ENCODE measurements at regions not wholly inside any gene's neighbourhood (a gene's known extent, or its start where the extent isn't known, plus 50 kb on each side); places are given as distances from the start of the nearest gene placed in this dataset.

DNA sequence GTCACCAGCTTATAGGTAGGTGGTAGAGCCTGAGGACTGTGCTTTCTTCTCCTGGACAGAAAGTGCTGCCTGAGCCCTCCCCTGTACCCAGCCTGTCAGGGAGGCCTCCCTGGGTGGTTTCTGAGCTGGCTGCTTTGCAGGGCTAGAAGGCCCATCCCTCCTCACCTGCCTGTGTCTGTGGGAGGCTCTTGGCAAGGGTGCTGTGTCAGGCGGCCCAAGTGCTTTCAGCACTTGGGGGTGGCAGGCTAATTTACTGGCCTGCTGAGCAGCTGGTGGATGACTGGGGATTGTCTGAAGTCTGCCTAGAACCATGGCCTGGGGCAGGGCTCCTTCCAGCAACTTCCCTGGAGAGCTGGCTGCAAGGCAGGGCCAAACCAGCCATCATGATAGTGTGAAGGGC, 139.0 kb upstream of the NAV2 start:
- TF ChIP-seq, protein P1, sequence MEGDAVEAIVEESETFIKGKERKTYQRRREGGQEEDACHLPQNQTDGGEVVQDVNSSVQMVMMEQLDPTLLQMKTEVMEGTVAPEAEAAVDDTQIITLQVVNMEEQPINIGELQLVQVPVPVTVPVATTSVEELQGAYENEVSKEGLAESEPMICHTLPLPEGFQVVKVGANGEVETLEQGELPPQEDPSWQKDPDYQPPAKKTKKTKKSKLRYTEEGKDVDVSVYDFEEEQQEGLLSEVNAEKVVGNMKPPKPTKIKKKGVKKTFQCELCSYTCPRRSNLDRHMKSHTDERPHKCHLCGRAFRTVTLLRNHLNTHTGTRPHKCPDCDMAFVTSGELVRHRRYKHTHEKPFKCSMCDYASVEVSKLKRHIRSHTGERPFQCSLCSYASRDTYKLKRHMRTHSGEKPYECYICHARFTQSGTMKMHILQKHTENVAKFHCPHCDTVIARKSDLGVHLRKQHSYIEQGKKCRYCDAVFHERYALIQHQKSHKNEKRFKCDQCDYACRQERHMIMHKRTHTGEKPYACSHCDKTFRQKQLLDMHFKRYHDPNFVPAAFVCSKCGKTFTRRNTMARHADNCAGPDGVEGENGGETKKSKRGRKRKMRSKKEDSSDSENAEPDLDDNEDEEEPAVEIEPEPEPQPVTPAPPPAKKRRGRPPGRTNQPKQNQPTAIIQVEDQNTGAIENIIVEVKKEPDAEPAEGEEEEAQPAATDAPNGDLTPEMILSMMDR (IDR thresholded peaks at IDR 0.05) = no peak
- no peak for TF ChIP-seq POLR2A (IDR thresholded peaks at IDR 0.05)
- intact Hi-C loops (cut with DNase I; ENCODE audit: low total_unique reads) = no loop called here
- WGBS, 2 donors = 78 to 83% methylated on average over 1 of the region's 1 CpG
- peak in 1 of 2 donors; percentile 49 for DNase-seq (ENCODE audit: low spot score in 2 of 2)
- H3K4me3 ChIP-seq (ENCODE audit: low read depth, poor library complexity, severe bottlenecking) = no peak overlapping the region

DNA sequence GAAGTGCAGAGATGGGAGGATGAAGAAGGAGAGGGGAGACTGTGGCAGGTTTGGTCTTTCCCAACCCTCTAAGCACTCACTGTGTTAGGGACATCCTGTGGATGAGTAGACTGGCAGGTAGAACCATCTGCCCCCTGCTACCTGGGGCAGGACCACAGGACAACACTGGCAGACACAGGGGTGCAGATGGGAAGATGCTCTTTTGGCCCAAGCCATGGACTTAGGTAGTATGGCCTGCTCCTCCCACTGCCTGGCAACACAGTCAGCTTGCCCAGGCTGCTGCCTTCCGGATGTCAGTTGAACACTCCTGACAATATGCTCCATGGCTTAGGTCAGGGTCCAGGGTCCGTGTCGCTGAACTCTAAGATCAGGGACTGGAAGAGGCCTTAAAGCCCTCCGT, 140.7 kb upstream of the NAV2 start:
- TF ChIP-seq, protein P1 (IDR thresholded peaks at IDR 0.05) = no peak
- no peak for TF ChIP-seq POLR2A (IDR thresholded peaks at IDR 0.05)
- WGBS, 2 donors = 75 to 97% methylated on average over 4 of the region's 4 CpGs
- H3K4me3 ChIP-seq (ENCODE audit: low read depth, poor library complexity, severe bottlenecking) = no peak overlapping the region
- intact Hi-C loops (cut with DNase I; ENCODE audit: low total_unique reads) = no loop called here
- DNase-seq (ENCODE audit: low spot score in 2 of 2) = peak in 1 of 2 donors; percentile 65

DNA sequence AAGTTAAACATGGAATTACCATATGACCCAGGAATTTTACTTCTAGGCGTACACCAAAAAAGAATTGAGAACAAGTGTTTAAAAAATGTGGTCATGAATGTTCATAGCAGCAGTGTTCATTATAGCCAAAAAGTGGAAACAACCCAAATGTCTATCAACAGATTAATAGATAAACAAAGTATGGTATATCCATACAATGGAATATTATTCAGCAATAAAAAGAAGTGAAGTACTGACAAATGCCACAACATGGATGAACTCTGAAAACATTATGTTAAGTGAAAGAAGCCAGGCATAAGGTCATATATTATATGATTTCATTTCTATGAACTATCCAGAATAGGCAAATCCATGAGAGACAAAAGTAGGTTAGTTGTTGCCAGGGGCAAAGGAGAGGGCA, 141.7 kb upstream of the NAV2 start:
- DNase-seq (ENCODE audit: low spot score in 2 of 2) = no peak
- intact Hi-C loops (cut with DNase I; ENCODE audit: low total_unique reads) = no loop called here
- WGBS, 2 donors = 97 to 100% methylated on average over 1 of the region's 1 CpG
- TF ChIP-seq, protein P1 (IDR thresholded peaks at IDR 0.05) = no peak
- no peak for TF ChIP-seq POLR2A (IDR thresholded peaks at IDR 0.05)
- H3K4me3 ChIP-seq (ENCODE audit: low read depth, poor library complexity, severe bottlenecking) = no peak overlapping the region

DNA sequence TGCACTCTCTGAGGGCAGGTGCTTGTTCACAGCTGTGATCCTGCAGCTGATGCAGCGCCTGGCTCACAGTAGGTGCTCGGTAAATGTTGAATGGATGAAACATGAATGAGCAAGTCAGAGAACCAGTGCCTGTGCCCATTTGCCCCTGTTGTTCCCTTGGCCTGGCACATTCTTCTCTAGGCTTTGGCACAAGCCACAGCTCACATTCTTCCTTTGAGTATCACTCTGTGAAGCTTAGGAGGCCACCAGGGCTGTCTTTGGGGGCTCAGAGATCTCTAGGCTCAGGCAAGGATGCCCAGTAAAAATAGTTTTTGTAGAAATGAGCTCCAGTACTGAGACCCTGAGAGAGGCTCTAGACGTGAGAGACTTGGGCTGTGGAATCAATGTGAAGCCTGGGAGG, 144.6 kb upstream of the NAV2 start:
- 89 to 91% methylated on average over 3 of the region's 3 CpGs for WGBS, 2 donors
- H3K4me3 ChIP-seq (ENCODE audit: low read depth, poor library complexity, severe bottlenecking) = no peak overlapping the region
- DNase-seq (ENCODE audit: low spot score in 2 of 2) = peak in 1 of 2 donors; percentile 67
- TF ChIP-seq, protein P1 (IDR thresholded peaks at IDR 0.05) = no peak
- no peak for TF ChIP-seq POLR2A (IDR thresholded peaks at IDR 0.05)
- intact Hi-C loops (cut with DNase I; ENCODE audit: low total_unique reads) = loop anchor here (10.0 kb wide), 1 partner anchor 567 kb away; no protein-coding TSS in a partner anchor

DNA sequence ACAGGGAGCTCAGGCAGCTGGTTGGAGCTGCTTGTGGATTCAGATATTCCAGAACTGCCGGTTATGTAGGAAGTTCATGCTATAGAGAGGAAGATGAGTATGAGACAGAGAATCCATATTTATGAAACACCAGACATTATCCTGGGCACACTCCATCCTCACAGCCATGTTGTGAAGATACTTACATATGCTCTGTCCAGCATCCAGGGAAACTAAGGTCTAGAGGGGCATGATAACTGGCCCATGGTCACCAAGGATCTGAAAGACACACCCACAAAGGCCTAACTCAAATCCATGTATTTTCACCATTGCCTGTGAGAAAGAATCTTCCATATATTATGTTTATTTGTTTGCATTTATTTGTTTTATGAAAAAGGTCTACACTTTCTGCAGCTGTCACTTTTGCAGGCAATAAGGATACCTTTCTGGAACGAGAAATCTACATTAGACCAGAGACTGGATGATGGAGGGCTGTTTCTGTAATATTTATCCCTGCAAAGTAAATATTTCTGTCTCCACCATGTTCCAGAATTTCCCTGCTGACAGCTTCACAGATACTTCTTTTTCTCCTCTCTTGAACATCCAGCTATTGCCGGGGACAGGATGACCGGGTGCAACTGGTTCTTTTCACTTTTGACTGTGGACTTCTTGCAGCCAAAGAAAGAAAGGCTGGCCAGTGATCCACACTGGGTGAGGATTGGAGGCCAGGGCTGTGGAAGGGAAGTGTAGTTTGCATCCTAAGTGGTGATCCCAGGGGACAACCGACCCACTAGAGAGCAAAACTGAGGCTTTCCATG, 145.9 kb upstream of the NAV2 start:
- no peak overlapping the region for H3K4me3 ChIP-seq (ENCODE audit: low read depth, poor library complexity, severe bottlenecking)
- DNase-seq (ENCODE audit: low spot score in 2 of 2) = peak in 1 of 2 donors; percentile 54
- TF ChIP-seq, protein P1 (IDR thresholded peaks at IDR 0.05) = no peak
- TF ChIP-seq POLR2A (IDR thresholded peaks at IDR 0.05) = no peak
- intact Hi-C loops (cut with DNase I; ENCODE audit: low total_unique reads) = loop anchor here (10.0 kb wide), 1 partner anchor 568 kb away; no protein-coding TSS in a partner anchor
- 81 to 88% methylated on average over 5 of the region's 5 CpGs for WGBS, 2 donors
